ENCODE measurements at regions not wholly inside any gene's neighbourhood (a gene's known extent, or its start where the extent isn't known, plus 50 kb on each side); places are given as distances from the start of the nearest gene placed in this dataset.

- TF ChIP-seq POLR2A (IDR thresholded peaks at IDR 0.05) (no peak), CTCF (IDR thresholded peaks at IDR 0.05) (no peak)
These were observed 273.4 kb downstream of the RASSF9 start for GRCh38 chr12:85562765-85563164.
